Body of pancreas (tissue), 4 donors: ENCODE measurements at regions not wholly inside any gene's neighbourhood (a gene's known extent, or its start where the extent isn't known, plus 50 kb on each side); places are given as distances from the start of the nearest gene placed in this dataset.
A peak's percentile ranks its signal among the peaks of the same experiment; 100 is the strongest.

Source experiments
- ATAC-seq: fragments of 150-250 bp; one replicate; pipeline ENCODE4 v1.9.1; 2016
- DNase-seq, 4 donors: peaks; one replicate each; pipeline ENCODE4 v3.0.0-alpha.2; 2019
- H3K27ac ChIP-seq, 4 donors: fragments of 200-600 bp; sonication (generic); 1 replicate in 3 of 4; 2 replicates in 1 of 4; pipeline versions ENCODE4 v1.5.1 to v1.6.1; 2016 to 2019; ENCODE audit warnings: mild to moderate bottlenecking in 1 of 4, mixed read lengths in 1 of 4, moderate library complexity in 1 of 4
- H3K27me3 ChIP-seq, 2 donors: fragments of 200-600 bp; sonication (generic); one replicate each; pipeline ENCODE4 v1.6.0; 2016; ENCODE audit warnings: mild to moderate bottlenecking in 1 of 2
- H3K36me3 ChIP-seq, 2 donors: fragments of 200-600 bp; sonication (generic); replicated peaks in 1 of 2; 2 replicates each; pipeline ENCODE4 v1.5.1; 2016; ENCODE audit warnings: low read depth in 2 of 2; ENCODE audit not compliant: insufficient read depth in 1 of 2
- H3K4me1 ChIP-seq: fragments of 200-600 bp; sonication (generic); one replicate; pipeline ENCODE4 v1.6.0; 2016
- H3K4me3 ChIP-seq, 2 donors: fragments of 200-600 bp; sonication (generic); 1 replicate in 1 of 2; 2 replicates in 1 of 2; pipeline ENCODE4 v1.5.1; 2016 to 2019
- H3K9me3 ChIP-seq, 3 donors: fragments of 200-600 bp; sonication (generic); 1 replicate in 2 of 3; 2 replicates in 1 of 3; pipeline ENCODE4 v1.5.1; 2016
- CTCF ChIP-seq, 7 experiments: fragments of 450-650 bp in 4 of 7; fragments of 200-600 bp in 3 of 7; sonication (generic) in 3 of 7; IDR thresholded peaks; one replicate each; pipeline ENCODE4 v1.5.1; 2016 to 2019; ENCODE audit warnings: antibody characterized with exemption in 7 of 7
- POLR2A ChIP-seq, 3 donors: fragments of 450-650 bp; IDR thresholded peaks; one replicate each; pipeline ENCODE4 v1.6.1; 2016; ENCODE audit warnings: antibody characterized with exemption in 3 of 3, mild to moderate bottlenecking in 2 of 3
- WGBS, 2 donors: methylation state at CpG; one replicate each; pipeline ENCODE4 v1.1.5; 2017; 5-methylcytosine and 5-hydroxymethylcytosine counted together
- intact Hi-C: fragments of 100-400 bp; cut with DNase I; formaldehyde crosslinking; loops from one replicate; pipeline ENCODE4 v1.15.1; 2023

DNA sequence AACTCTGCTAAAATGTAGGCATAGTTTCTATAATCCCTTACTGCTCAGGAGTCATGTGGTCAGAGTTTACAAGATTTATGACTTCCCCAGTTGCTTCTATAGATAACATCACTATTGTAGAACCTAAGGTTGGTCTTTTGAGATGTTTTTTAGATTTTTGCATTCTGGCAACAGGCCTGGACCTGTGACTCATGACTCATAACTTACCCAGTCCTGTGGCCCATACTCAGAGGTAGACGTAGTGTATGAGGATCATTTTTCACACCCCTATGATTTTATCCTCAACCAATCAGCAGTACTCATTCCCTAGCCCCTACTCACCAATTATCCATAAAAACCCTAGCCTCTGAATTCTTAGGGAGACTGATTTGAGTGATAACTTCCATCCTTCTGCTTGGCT lies 384.4 kb upstream of the DDI1 start:
- TF ChIP-seq CTCF (IDR thresholded peaks at IDR 0.05) = no peak
- ATAC-seq = no peak
- WGBS, 2 donors = 48 to 81% methylated on average over 1 of the region's 1 CpG
- no peaks in the 10 kb centered on the region for H3K27me3 ChIP-seq
- no peaks in the 10 kb centered on the region for H3K9me3 ChIP-seq
- no peak overlapping the region for H3K4me3 ChIP-seq
- H3K36me3 ChIP-seq = no peaks in the 10 kb centered on the region
- intact Hi-C loops = no loop called here
- no peaks in the 10 kb centered on the region for H3K4me1 ChIP-seq
- no peak for DNase-seq
- no peak overlapping the region for H3K27ac ChIP-seq

DNA sequence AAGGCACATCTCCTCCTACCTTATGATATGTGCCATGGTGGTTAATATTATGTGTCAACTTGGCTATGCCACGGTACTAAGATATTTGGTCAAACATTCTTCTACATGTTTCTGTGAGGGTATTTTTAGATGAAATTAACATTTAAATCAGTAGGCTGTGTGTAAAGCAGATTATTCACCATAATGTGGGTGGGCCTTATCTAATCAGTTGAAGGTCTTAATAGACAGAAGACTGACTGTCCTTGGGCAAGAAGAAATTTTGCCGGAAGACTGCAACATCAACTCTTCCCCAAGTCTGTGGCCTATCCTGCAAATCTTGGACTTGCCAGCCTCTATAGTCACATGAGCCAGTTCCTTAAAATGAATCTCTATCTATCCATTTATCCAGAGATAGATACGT lies 380.1 kb upstream of the DDI1 start:
- ATAC-seq (no peak), DNase-seq (no peak)
- H3K4me3 ChIP-seq = no peak overlapping the region
- intact Hi-C loops = no loop called here
- no peaks in the 10 kb centered on the region for H3K36me3 ChIP-seq
- whole genome bisulfite sequencing, 2 donors = 83% methylated on average over 3 of the region's 3 CpGs
- H3K27ac ChIP-seq = no peak overlapping the region
- no peaks in the 10 kb centered on the region for H3K27me3 ChIP-seq
- H3K9me3 ChIP-seq = no peaks in the 10 kb centered on the region
- no peak for TF ChIP-seq CTCF (IDR thresholded peaks at IDR 0.05)
- no peak for TF ChIP-seq POLR2A (IDR thresholded peaks at IDR 0.05)
- H3K4me1 ChIP-seq = peaks cover 6% of the 10 kb centered on the region

DNA sequence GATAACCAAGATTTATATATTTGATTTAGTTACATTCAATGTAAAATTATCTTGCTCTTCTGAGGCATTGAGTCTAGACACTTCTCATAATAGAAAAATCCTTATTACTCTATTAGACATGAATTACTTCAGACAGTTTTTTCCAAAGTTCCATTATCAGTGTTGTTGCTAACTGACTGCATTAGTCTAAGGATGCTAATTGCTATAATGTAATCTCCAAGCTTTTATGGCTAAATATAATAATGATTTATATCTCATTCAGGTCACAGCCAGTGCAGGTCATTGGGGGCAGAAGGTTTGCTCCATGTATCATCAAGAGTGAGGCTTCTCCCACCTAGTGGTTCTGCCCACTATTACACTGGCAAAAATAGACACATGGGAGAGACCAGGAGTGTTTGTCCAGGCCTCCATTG lies 377.2 kb upstream of the DDI1 start:
- TF ChIP-seq CTCF (IDR thresholded peaks at IDR 0.05) (peak in 1 of 7 experiments; percentile 14), POLR2A (IDR thresholded peaks at IDR 0.05) (no peak)
- intact Hi-C loops = no loop called here
- Histone ChIP-seq H3K4me3 (no peak overlapping the region), H3K27ac (no peak overlapping the region), H3K36me3 (no peaks in the 10 kb centered on the region), H3K9me3 (no peaks in the 10 kb centered on the region), H3K27me3 (no peaks in the 10 kb centered on the region), H3K4me1 (peaks cover 13% of the 10 kb centered on the region)
- DNase-seq (no peak), ATAC-seq (no peak)

- DNase-seq (no peak), ATAC-seq (no peak)
- Histone ChIP-seq H3K27ac (no peak overlapping the region), H3K9me3 (no peaks in the 10 kb centered on the region), H3K4me1 (peaks cover 13% of the 10 kb centered on the region), H3K4me3 (no peak overlapping the region), H3K36me3 (no peaks in the 10 kb centered on the region), H3K27me3 (no peaks in the 10 kb centered on the region)
- intact Hi-C loops = no loop called here
- TF ChIP-seq CTCF (IDR thresholded peaks at IDR 0.05) (no peak), POLR2A (IDR thresholded peaks at IDR 0.05) (no peak)
These were observed 376.7 kb upstream of the DDI1 start for GRCh38 chr11:103659743-103660142.

GRCh38 chr11:103661185-103661584 lies 375.3 kb upstream of the DDI1 start:
- H3K36me3 ChIP-seq = no peaks in the 10 kb centered on the region
- H3K27ac ChIP-seq = peak overlapping the region in 2 of 4 donors; percentile 29 to 55
- peaks cover 13% of the 10 kb centered on the region for H3K4me1 ChIP-seq
- ATAC-seq (peak; percentile 87), DNase-seq (peak; percentile 39 to 83 (median 71))
- no peaks in the 10 kb centered on the region for H3K27me3 ChIP-seq
- TF ChIP-seq CTCF (IDR thresholded peaks at IDR 0.05) = no peak
- no peak for TF ChIP-seq POLR2A (IDR thresholded peaks at IDR 0.05)
- H3K4me3 ChIP-seq = no peak overlapping the region
- H3K9me3 ChIP-seq = no peaks in the 10 kb centered on the region
- intact Hi-C loops = no loop called here
